Dedifferentiated amniotic fluid mesenchymal stem cell (primary cell): ENCODE measurements at regions not wholly inside any gene's neighbourhood (a gene's known extent, or its start where the extent isn't known, plus 50 kb on each side); places are given as distances from the start of the nearest gene placed in this dataset.

Source experiments
- DNase-seq: peaks from one replicate; pipeline ENCODE4 v3.0.0-alpha.2; 2016; ENCODE audit errors: extremely low spot score

- no peak for DNase-seq
Observed at GRCh38 chr5:61622156-61622555, 290.1 kb downstream of the ZSWIM6 start.

DNA sequence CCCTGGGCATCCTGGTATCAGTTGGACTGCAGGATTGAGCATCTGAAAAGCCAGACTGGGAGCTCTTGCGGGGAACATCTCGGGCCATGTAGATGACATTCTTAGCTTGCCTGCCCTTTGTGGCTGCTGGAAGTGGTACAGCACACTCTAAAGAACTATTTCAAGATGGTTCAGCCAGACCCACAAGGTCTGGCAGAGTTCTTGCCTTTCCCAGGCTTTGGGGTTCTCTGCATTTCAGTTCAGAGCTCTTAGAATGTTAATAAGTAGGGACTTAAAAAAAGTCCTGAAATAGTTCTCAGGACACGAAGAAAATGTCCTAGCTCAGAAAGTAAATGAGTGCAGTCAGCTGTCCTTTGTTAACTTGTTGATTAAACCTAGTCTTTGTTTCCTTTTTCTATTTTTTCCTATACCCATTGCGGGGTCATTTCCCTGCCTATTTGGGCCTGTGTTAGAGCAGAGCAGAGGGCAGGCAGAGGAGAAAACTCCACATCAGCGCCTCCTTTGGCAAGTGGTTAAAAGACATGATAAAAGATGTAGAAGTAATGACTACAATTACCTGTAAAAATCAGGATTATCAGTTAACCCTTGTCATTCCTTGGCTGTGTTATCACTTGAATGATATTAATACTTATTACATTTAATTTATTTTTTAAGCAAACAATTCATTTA lies 291.5 kb downstream of the ZSWIM6 start:
- DNase-seq: no peak

GRCh38 chr5:61624553-61625136 lies 292.6 kb downstream of the ZSWIM6 start:
- DNase-seq: no peak

DNA sequence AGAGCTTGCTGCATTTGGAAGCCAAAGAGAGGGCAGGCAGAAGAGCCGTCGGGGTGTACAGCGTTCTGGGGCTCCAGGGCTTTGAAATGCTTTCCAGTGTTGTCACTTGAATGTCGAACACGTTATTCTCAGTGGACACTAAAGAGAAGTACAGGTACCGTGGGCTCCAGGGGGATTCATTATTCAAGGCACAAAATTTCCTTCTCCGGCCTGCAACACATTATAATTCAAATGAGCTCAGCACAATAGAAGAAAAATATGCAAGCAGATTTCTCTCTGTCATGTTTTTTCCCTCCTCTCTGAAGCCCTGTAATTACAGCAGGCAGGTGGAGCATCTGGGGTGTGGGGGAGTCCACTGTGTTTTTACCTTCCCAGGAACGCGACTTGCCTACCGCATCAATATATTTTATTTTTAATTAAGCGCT lies 293.1 kb downstream of the ZSWIM6 start:
- DNase-seq: no peak

DNA sequence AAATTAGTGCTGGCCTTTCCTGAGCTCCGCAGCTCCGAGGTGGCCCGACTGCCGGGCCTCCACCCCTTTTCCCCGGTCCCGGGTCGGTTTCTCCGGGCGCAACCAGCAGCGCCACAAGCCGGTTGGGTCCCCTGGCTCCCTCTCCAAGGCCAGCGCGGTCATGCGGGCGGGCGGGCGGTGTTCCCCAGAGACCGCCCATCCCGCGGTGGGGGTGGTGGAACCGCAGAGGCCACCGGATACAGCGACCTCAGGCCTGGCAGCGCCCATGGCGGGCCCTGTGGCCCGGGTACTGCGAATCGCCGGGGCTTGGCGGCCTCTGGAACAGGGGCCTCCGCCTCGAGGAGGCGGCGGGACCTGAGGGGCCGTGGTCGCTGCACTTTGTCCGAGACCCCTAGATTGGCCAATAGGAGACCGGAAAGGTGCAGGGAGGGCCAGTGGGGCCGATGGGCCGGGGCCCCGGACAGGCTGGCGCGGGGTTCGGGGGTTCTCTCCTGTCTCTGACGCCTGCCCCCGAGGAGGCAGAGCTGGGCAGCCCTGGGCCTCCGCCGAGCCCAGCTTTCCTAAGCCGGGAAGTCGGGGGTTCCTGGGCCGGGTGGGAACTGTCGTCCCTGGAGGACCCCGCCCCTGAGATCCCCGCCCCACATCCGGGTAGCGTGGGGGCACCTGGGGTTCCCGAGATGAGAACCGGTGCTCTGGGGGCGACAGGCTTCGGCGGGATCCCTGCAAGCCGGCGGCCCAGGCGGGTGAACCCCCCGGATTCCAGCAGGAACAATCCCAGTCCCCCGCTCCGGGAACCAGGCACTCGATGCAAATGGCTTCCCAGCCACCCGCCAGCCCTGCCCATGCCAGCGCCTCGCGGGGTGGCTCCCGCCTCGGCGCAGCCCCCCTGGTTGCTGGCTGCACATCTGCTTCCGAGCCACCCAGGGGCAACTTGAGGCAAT lies 293.9 kb downstream of the ZSWIM6 start:
- no peak for DNase-seq

DNA sequence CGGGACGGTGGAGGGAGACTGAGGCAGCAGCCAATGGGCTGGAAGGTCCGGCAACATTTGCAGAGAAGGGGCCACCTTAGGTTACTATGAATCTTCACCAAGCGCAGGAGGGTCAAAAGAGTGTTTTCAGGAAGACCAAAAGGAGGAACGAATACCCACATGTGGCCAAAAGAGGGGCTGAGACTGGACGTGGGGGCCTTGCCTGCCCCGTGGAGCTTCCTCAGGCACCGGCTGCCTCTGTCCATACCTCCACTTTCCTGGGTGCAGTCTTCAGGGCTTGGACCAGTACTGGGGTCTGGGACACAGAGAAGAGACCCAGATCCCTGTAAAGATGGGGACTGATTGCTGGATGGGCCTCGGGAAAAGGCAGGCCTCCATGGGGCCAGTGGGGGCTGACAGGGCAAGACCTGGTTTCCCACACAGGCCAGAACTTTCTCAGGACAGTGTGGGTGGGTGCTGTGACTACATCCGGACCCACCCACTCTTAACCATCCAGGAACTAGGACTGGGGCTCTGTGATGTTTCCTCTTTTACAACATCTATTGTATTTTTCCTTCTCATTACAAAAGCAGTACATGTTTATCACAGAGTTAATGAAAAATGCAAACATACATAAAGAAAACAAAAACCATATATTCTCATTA lies 294.7 kb downstream of the ZSWIM6 start:
- DNase-seq: no peak

GRCh38 chr5:61627531-61627930 lies 295.5 kb downstream of the ZSWIM6 start:
- DNase-seq: no peak

DNA sequence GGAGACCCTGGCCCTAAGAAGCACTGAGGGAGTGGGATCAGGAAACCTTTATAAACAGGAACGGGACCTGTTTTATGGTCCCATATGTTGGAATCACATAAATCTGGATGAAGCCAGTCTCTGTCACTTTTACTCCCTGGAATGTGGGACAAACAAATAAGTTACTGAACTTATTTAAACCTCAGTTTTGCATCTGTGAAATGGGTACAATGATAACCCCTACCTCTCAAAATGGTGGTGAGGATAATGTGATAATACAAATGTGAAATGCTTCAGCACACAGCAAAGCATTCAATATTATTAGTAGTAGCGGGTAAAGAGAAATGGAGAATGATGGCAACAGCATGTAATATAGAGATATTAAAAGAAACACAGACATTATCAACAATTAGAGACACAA lies 298.9 kb downstream of the ZSWIM6 start:
- no peak for DNase-seq

- no peak for DNase-seq
Observed at GRCh38 chr5:61631438-61631941, 299.4 kb downstream of the ZSWIM6 start.

DNA sequence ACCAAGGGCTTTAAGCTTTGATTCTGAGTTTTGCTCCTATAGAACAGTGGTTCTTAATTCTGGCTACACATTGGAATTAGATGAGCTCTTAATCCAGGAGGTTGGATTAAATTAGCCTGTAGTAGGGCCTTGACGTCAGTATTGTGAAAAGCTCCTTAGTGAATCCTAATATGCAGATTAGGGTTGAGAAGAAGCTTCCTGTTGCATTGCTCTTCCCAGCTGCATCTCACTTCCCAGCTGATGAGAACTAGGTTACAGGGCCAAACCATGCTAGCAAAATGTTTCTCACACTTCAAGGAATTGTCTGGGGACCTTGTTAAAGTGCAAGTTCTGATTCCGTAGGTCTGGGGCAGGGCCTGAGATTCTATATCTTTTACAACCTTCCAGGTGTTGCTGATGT lies 300.0 kb downstream of the ZSWIM6 start:
- no peak for DNase-seq

- DNase-seq: no peak
Observed at GRCh38 chr5:61635271-61635670, 303.2 kb downstream of the ZSWIM6 start.

- peak; percentile 24 for DNase-seq
Observed at GRCh38 chr5:61637566-61637965, 305.5 kb downstream of the ZSWIM6 start.

GRCh38 chr5:61638476-61638875 lies 306.4 kb downstream of the ZSWIM6 start:
- no peak for DNase-seq

- DNase-seq: no peak
Observed at GRCh38 chr5:61640179-61641021, 308.3 kb downstream of the ZSWIM6 start.

DNA sequence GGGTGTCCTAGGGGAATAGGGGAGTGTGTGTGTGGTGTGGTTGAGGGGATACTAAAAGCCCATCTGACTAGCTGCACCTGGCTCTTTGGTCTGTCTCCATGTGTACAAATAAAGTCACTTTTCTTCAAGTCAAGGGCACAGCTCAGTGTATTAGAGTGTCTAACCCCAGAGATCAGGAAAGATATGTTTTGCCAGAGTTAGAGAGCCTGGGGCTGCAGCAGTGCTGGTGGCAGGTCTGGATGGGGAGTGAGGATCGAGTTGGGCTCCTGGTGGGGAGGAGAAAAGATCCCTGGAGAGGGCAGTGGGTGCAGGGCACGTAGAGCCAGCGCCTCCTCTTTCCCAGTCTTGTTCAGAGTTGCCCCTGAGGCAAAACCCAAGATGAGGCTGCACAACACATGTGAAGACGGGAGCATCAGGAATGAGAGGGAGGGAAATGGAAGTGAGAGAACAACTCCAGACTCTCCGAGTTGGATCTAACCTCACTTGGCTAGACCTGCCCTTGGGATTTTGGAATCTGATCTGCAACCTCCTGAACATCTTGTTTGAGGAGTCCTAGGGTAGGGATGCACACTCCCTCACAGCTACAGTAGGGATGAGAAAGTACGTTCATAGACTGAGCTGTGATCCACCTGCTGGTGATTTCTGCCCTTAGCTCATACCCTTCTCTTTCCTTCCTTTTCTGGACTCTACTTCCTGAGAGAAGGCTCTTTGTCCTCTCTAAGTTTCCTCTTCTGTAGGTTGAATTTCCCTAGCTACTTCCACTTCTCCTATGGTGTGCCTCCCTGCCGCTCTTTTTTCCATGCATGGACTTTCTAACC lies 309.9 kb downstream of the ZSWIM6 start:
- DNase-seq: no peak

- no peak for DNase-seq
Observed at GRCh38 chr5:61647672-61648071, 315.6 kb downstream of the ZSWIM6 start.

GRCh38 chr5:61649231-61649630 lies 317.2 kb downstream of the ZSWIM6 start:
- no peak for DNase-seq

DNA sequence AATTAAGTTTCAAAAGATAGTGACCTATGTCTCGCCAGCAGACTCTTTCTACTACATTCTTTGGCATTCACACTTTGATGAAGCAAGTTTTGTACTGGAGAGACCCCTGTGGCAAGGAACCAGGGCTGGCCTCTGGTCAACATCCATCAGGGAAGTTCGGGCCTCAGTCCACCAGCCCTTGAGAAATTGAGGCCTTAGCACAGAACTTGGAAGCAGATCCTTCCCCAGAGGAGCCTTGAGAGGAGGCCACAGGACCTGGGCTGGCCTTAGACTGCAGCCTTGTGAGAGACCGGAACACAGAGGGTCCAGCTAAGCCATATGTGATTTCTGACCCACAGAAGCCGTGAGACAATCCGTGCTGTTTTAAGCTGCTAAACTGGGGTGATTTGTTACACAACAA lies 317.9 kb downstream of the ZSWIM6 start:
- no peak for DNase-seq

DNA sequence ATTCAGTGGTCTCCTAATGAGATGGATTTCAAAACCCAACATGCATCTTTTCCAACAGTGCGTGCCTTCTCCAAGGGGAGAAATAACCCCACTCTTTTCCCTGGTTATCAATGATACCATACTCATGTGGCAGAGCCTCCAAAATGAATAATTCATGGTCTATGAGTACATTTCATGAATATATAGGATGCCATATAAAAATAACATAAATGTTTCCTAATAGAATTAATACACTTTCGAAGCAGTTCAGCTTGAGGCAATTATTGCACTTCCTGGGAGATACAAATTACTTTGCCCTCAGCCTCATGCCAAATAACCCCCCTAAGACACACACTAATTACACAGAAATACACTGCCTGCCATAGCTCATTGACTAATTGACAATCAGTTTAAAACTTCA lies 318.6 kb downstream of the ZSWIM6 start:
- no peak for DNase-seq

- no peak for DNase-seq
Observed at GRCh38 chr5:61651195-61651594, 319.1 kb downstream of the ZSWIM6 start.
